ENCODE measurements at regions not wholly inside any gene's neighbourhood (a gene's known extent, or its start where the extent isn't known, plus 50 kb on each side); places are given as distances from the start of the nearest gene placed in this dataset.

DNA sequence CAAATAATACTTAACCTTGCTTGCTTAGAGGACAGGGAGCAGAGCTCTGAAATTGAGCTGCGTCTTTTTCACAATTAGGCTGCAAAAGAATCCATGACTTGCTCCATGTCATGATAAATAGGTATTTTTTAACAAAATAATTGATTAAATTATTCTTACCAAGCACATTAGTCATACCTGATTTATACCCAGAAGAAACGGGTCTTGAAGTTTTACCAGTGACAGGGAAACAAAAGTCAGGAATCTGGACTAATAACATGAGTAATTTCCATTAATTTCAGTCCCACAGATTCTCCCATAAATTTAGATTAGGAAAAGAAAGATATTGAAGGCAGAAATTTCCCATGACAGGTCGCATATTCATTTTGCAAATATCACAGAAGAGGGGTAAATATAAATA lies 85.0 kb upstream of the BMP5 start:
- H3K27ac ChIP-seq = no peak overlapping the region
- no peaks in the 10 kb centered on the region for H4K20me1 ChIP-seq (ENCODE audit: insufficient read depth)
- no peaks in the 10 kb centered on the region for H3K36me3 ChIP-seq (ENCODE audit: insufficient read depth)
- no peak overlapping the region for H3K9ac ChIP-seq
- no peaks in the 10 kb centered on the region for H3K27me3 ChIP-seq (ENCODE audit: insufficient read depth, low read depth)
- no peak overlapping the region for H2AFZ ChIP-seq (ENCODE audit: low read depth)
- no peaks in the 10 kb centered on the region for H3K4me1 ChIP-seq (ENCODE audit: low read depth, poor library complexity, severe bottlenecking)
- H3K4me3 ChIP-seq (IDR thresholded peaks at IDR 0.05; ENCODE audit: insufficient read depth, low read depth, low read length) = no peak overlapping the region
- no peak overlapping the region for H3K4me2 ChIP-seq
- TF ChIP-seq, protein P1, sequence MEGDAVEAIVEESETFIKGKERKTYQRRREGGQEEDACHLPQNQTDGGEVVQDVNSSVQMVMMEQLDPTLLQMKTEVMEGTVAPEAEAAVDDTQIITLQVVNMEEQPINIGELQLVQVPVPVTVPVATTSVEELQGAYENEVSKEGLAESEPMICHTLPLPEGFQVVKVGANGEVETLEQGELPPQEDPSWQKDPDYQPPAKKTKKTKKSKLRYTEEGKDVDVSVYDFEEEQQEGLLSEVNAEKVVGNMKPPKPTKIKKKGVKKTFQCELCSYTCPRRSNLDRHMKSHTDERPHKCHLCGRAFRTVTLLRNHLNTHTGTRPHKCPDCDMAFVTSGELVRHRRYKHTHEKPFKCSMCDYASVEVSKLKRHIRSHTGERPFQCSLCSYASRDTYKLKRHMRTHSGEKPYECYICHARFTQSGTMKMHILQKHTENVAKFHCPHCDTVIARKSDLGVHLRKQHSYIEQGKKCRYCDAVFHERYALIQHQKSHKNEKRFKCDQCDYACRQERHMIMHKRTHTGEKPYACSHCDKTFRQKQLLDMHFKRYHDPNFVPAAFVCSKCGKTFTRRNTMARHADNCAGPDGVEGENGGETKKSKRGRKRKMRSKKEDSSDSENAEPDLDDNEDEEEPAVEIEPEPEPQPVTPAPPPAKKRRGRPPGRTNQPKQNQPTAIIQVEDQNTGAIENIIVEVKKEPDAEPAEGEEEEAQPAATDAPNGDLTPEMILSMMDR (conservative IDR thresholded peaks at IDR 0.05; ENCODE audit: low read depth, low read length) = no peak
- no peaks in the 10 kb centered on the region for H3K79me2 ChIP-seq (ENCODE audit: insufficient read depth, low read depth)

DNA sequence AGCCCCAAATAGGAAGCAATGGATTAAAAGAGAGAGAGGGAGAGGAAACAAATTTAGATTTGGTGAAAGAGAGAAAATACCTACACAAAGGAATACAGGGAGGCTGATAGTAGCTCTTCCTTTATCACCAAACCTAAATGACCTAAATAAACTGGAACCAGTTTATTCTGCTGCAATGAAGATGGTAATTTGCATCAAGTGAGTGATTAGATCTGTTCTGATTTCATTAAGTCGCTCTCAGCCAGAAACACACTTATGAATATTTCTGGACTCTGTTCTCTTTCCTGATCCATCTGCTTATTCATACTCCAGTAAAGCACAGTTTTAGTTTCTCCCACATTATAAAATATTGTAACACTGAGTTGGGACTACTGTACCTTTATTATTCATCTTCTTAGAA lies 83.4 kb upstream of the BMP5 start:
- no peak overlapping the region for H2AFZ ChIP-seq (ENCODE audit: low read depth)
- H4K20me1 ChIP-seq (ENCODE audit: insufficient read depth) = no peaks in the 10 kb centered on the region
- no peak overlapping the region for H3K27ac ChIP-seq
- no peaks in the 10 kb centered on the region for H3K4me1 ChIP-seq (ENCODE audit: low read depth, poor library complexity, severe bottlenecking)
- H3K36me3 ChIP-seq (ENCODE audit: insufficient read depth) = no peaks in the 10 kb centered on the region
- TF ChIP-seq, protein P1 (conservative IDR thresholded peaks at IDR 0.05; ENCODE audit: low read depth, low read length) = no peak
- H3K27me3 ChIP-seq (ENCODE audit: insufficient read depth, low read depth) = no peaks in the 10 kb centered on the region
- no peak overlapping the region for H3K4me3 ChIP-seq (IDR thresholded peaks at IDR 0.05; ENCODE audit: insufficient read depth, low read depth, low read length)
- H3K79me2 ChIP-seq (ENCODE audit: insufficient read depth, low read depth) = no peaks in the 10 kb centered on the region
- H3K9ac ChIP-seq = no peak overlapping the region
- H3K4me2 ChIP-seq = no peak overlapping the region

DNA sequence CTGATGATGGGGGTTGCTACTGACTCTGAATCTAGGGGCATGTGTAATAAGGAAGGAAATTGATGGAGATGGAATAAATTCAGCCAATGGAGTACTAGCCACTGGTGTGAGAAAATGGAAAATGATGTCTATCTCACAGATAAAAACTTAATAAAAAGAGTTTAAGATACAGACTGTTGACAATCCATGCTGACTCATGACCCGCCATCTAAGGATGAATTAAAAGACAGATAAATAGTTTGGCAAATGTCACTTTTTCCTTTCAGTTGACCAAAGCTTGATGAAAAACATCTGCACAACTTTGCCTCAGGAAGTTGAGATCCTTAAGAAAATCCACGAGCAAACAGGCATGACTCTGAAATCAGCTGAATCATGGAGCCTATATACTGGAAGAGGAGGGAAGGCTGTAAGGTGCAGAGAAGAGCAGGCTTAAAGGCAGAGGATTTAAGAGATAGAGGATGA lies 82.6 kb upstream of the BMP5 start:
- H3K4me3 ChIP-seq (IDR thresholded peaks at IDR 0.05; ENCODE audit: insufficient read depth, low read depth, low read length) = no peak overlapping the region
- no peak overlapping the region for H3K4me2 ChIP-seq
- no peaks in the 10 kb centered on the region for H4K20me1 ChIP-seq (ENCODE audit: insufficient read depth)
- no peaks in the 10 kb centered on the region for H3K36me3 ChIP-seq (ENCODE audit: insufficient read depth)
- H3K9ac ChIP-seq = no peak overlapping the region
- H3K4me1 ChIP-seq (ENCODE audit: low read depth, poor library complexity, severe bottlenecking) = no peaks in the 10 kb centered on the region
- H3K27ac ChIP-seq = no peak overlapping the region
- H3K79me2 ChIP-seq (ENCODE audit: insufficient read depth, low read depth) = no peaks in the 10 kb centered on the region
- TF ChIP-seq, protein P1 (conservative IDR thresholded peaks at IDR 0.05; ENCODE audit: low read depth, low read length) = no peak
- no peaks in the 10 kb centered on the region for H3K27me3 ChIP-seq (ENCODE audit: insufficient read depth, low read depth)
- H2AFZ ChIP-seq (ENCODE audit: low read depth) = no peak overlapping the region

DNA sequence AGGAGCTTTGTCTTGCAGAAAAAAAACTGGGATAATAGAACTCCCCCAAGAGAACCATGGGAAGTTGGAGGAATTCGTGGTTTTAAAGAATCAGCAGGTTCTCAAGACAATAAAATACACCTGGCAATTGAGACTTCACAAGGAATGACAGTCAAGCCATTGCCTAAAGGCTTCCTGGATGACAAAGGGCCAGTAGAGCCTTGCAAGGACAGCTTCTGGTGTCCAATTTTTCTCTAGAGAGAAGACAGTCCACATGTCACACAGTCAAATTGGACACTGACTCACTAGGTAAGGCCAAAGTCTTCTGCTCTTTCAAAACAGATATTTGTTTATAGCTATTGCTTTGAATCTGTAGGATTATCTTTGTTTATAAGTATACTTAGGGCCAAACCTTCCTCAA lies 80.3 kb upstream of the BMP5 start:
- Histone ChIP-seq H3K4me2 (no peak overlapping the region), H3K4me3 (IDR thresholded peaks at IDR 0.05; ENCODE audit: insufficient read depth, low read depth, low read length) (no peak overlapping the region), H3K36me3 (ENCODE audit: insufficient read depth) (no peaks in the 10 kb centered on the region), H3K27ac (no peak overlapping the region), H3K79me2 (ENCODE audit: insufficient read depth, low read depth) (no peaks in the 10 kb centered on the region), H3K9ac (no peak overlapping the region), H2AFZ (ENCODE audit: low read depth) (no peak overlapping the region), H3K27me3 (ENCODE audit: insufficient read depth, low read depth) (no peaks in the 10 kb centered on the region), H4K20me1 (ENCODE audit: insufficient read depth) (no peaks in the 10 kb centered on the region), H3K4me1 (ENCODE audit: low read depth, poor library complexity, severe bottlenecking) (no peaks in the 10 kb centered on the region)
- TF ChIP-seq, protein P1 (conservative IDR thresholded peaks at IDR 0.05; ENCODE audit: low read depth, low read length) = no peak
